Brain microvascular endothelial cell (primary cell): ENCODE measurements at regions not wholly inside any gene's neighbourhood (a gene's known extent, or its start where the extent isn't known, plus 50 kb on each side); places are given as distances from the start of the nearest gene placed in this dataset.

ENCODE experiments used
- DNase-seq: peaks from one replicate; pipeline ENCODE4 v3.0.0-alpha.2; 2020
- H3K27ac ChIP-seq: fragments of 250-450 bp; sonication (Bioruptor Pico); 2 replicates; pipeline ENCODE4 v1.5.1; 2020; ENCODE audit warnings: mild to moderate bottlenecking, moderate library complexity
- H3K27me3 ChIP-seq: fragments of 250-450 bp; sonication (Bioruptor Pico); replicated peaks from 2 replicates; pipeline ENCODE4 v1.5.1; 2020; ENCODE audit warnings: mild to moderate bottlenecking
- H3K36me3 ChIP-seq: fragments of 250-450 bp; sonication (Bioruptor Pico); replicated peaks from 2 replicates; pipeline ENCODE4 v1.5.1; 2020; ENCODE audit warnings: mild to moderate bottlenecking
- H3K4me3 ChIP-seq: 2 replicates; pipeline ENCODE4 v1.5.1; 2011; ENCODE audit warnings: low read depth, mild to moderate bottlenecking, control low read depth, low read length, moderate library complexity
- CTCF ChIP-seq: IDR thresholded peaks from 2 replicates; pipeline ENCODE4 v1.5.1; 2011; ENCODE audit warnings: low read depth, mild to moderate bottlenecking, moderate library complexity, low read length, control low read depth, inconsistent platforms; ENCODE audit errors: missing control alignments
- in situ Hi-C: cut with HindIII; loops from 2 replicates; pipeline ENCODE4 v1.10.0; 2017; ENCODE audit warnings: low sequenced_read_pairs, low pct_ligation_motif_present

GRCh38 chr5:125411071-125411743 lies 664.8 kb upstream of the ZNF608 start:
- peak overlapping the region; percentile 91 for H3K27ac ChIP-seq
- in situ Hi-C loops = no loop called here
- peak; percentile 84 for DNase-seq
- no peaks in the 10 kb centered on the region for H3K27me3 ChIP-seq
- H3K4me3 ChIP-seq = peak overlapping the region; percentile 9
- no peak for TF ChIP-seq CTCF
- H3K36me3 ChIP-seq = no peaks in the 10 kb centered on the region

- Histone ChIP-seq H3K27me3 (no peaks in the 10 kb centered on the region), H3K27ac (peak overlapping the region; percentile 91), H3K4me3 (peak overlapping the region; percentile 9), H3K36me3 (no peaks in the 10 kb centered on the region)
- TF ChIP-seq CTCF = peak; percentile 29
- in situ Hi-C loops = no loop called here
- peak; percentile 34 for DNase-seq
Measured at GRCh38 chr5:125411744-125412560, 665.5 kb upstream of the ZNF608 start.

GRCh38 chr5:125412561-125413495 lies 666.4 kb upstream of the ZNF608 start:
- in situ Hi-C loops = no loop called here
- peak; percentile 86 for DNase-seq
- Histone ChIP-seq H3K27ac (peak overlapping the region; percentile 91), H3K4me3 (no peak overlapping the region), H3K36me3 (no peaks in the 10 kb centered on the region), H3K27me3 (no peaks in the 10 kb centered on the region)
- peak; percentile 82 for TF ChIP-seq CTCF

GRCh38 chr5:125413496-125414274 lies 667.2 kb upstream of the ZNF608 start:
- DNase-seq = no peak
- Histone ChIP-seq H3K36me3 (no peaks in the 10 kb centered on the region), H3K27me3 (no peaks in the 10 kb centered on the region), H3K4me3 (no peak overlapping the region), H3K27ac (no peak overlapping the region)
- in situ Hi-C loops = no loop called here
- TF ChIP-seq CTCF = no peak

- no peak for TF ChIP-seq CTCF
- Histone ChIP-seq H3K36me3 (no peaks in the 10 kb centered on the region), H3K27ac (no peak overlapping the region), H3K4me3 (no peak overlapping the region), H3K27me3 (no peaks in the 10 kb centered on the region)
- in situ Hi-C loops = no loop called here
- DNase-seq = no peak
Measured at GRCh38 chr5:125415126-125415525, 668.7 kb upstream of the ZNF608 start.
